Kidney epithelial cell (primary cell): ENCODE measurements at regions not wholly inside any gene's neighbourhood (a gene's known extent, or its start where the extent isn't known, plus 50 kb on each side); places are given as distances from the start of the nearest gene placed in this dataset.

Source experiments
- DNase-seq: peaks from one replicate; pipeline ENCODE4 v3.0.0-alpha.2; 2010; ENCODE audit warnings: low read depth
- H3K27me3 ChIP-seq: 2 replicates; pipeline ENCODE4 v1.6.0; 2011; ENCODE audit warnings: low read length; ENCODE audit not compliant: control insufficient read depth, insufficient read depth
- H3K36me3 ChIP-seq: 2 replicates; pipeline ENCODE4 v1.5.1; 2011; ENCODE audit warnings: low read length; ENCODE audit not compliant: control insufficient read depth, insufficient read depth
- H3K4me3 ChIP-seq: 2 replicates; pipeline ENCODE4 v1.5.1; 2011; ENCODE audit warnings: low read depth, mild to moderate bottlenecking, control low read depth, low read length
- TF ChIP-seq, protein P1 (sequence below): IDR thresholded peaks from 2 replicates; pipeline ENCODE4 v1.5.1; 2011; ENCODE audit warnings: mild to moderate bottlenecking, moderate library complexity, low read length, control low read depth, inconsistent platforms; ENCODE audit not compliant: insufficient read depth, poor library complexity, severe bottlenecking

DNA sequence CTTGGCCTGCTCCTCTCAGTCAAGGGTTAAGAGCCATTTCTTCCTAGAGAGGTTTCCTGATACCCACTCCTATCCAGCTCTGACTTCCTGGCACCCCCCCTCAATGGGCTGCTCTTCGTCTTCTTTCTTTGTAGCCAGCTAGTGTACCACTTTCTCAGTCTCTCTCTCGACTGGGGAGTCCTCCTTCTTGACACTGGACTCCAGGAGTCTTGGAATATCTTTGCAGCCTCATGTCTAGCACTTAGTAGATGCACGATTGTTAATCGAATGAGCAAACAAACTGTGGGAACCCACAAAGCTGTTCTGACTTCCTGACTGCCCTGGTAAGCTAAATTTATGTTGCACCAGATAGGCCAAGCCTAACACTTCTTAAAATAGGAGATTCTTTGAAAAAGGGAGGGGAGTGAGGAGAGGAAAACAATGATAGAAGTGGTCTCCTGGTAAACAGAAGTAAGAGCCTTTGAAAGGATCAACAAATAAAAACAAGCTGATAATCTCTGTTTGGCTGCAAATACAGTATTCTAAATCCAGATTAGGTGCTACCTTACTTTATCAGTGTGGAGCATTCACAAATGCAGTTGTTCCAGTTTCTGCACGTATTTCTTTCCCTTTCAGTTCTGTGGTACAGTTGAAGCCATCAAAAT lies 160.1 kb upstream of the CITED2 start:
- no peaks in the 10 kb centered on the region for H3K27me3 ChIP-seq
- DNase-seq: no peak
- no peaks in the 10 kb centered on the region for H3K36me3 ChIP-seq
- no peak overlapping the region for H3K4me3 ChIP-seq
- TF ChIP-seq, protein P1, sequence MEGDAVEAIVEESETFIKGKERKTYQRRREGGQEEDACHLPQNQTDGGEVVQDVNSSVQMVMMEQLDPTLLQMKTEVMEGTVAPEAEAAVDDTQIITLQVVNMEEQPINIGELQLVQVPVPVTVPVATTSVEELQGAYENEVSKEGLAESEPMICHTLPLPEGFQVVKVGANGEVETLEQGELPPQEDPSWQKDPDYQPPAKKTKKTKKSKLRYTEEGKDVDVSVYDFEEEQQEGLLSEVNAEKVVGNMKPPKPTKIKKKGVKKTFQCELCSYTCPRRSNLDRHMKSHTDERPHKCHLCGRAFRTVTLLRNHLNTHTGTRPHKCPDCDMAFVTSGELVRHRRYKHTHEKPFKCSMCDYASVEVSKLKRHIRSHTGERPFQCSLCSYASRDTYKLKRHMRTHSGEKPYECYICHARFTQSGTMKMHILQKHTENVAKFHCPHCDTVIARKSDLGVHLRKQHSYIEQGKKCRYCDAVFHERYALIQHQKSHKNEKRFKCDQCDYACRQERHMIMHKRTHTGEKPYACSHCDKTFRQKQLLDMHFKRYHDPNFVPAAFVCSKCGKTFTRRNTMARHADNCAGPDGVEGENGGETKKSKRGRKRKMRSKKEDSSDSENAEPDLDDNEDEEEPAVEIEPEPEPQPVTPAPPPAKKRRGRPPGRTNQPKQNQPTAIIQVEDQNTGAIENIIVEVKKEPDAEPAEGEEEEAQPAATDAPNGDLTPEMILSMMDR: no peak

DNA sequence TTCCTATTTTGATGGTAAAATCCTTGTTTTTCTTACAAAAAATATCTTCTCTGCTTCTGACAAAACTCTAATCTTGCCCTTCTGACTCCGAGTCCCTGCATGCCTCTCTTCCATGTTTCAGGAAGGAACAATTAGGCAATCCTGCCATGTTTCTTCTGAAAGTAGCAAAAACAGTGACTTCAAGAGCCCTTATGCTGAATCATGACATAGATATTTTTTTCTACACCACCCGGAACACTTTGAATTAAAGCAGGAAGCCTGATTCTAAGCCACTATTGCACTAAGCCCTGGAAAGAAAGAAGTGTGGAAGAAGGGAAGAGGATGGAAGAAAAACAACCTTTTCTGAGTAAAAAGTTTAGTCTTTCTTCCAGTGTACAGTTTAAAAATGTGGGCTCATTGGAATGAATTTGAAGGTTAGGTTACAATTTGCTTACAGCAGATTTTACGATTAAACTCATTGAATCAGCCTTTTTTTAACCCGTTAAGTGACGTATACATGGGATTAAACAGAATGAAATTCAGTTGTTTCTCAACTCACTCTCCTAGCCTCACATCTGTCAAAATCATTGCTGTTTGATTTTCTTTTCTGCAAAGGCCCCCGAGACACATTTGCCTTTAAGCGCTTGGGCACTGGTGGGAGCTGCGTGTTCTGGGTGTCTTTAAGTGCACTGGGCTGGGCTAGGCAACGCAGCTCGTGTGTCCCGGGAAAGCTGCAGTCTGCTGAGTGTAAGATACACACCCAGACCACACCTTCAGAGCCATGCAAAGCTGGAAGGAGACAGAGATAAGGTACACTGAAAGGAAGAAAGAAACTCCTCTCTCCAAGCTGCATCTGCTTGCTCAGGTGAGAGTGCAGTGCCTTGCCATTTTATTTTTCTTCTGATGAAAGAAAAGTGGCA lies 159.4 kb upstream of the CITED2 start:
- Histone ChIP-seq H3K4me3 (no peak overlapping the region), H3K27me3 (no peaks in the 10 kb centered on the region), H3K36me3 (no peaks in the 10 kb centered on the region)
- TF ChIP-seq, protein P1: no peak
- DNase-seq: peak; percentile 66

DNA sequence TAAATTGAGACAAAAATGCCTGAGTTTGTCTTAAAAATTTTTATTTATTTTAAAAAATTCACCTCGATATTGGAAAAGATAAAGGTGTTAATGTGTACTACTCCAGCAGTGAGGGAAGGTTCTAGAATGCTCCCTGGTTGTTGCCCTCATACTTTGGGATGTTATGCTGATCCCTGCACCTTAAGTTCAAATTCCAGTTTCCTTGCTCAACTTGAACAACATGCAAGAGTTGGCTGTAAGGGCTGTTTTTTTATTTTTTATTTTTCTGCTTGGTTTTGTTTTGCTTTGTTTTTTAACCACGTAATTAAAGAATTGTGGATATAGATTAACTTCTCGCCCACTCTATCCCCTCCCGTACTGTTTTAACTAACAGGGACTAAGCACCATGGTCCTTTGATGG lies 158.7 kb upstream of the CITED2 start:
- no peaks in the 10 kb centered on the region for H3K27me3 ChIP-seq
- no peak overlapping the region for H3K4me3 ChIP-seq
- TF ChIP-seq, protein P1: no peak
- no peaks in the 10 kb centered on the region for H3K36me3 ChIP-seq
- DNase-seq: no peak

DNA sequence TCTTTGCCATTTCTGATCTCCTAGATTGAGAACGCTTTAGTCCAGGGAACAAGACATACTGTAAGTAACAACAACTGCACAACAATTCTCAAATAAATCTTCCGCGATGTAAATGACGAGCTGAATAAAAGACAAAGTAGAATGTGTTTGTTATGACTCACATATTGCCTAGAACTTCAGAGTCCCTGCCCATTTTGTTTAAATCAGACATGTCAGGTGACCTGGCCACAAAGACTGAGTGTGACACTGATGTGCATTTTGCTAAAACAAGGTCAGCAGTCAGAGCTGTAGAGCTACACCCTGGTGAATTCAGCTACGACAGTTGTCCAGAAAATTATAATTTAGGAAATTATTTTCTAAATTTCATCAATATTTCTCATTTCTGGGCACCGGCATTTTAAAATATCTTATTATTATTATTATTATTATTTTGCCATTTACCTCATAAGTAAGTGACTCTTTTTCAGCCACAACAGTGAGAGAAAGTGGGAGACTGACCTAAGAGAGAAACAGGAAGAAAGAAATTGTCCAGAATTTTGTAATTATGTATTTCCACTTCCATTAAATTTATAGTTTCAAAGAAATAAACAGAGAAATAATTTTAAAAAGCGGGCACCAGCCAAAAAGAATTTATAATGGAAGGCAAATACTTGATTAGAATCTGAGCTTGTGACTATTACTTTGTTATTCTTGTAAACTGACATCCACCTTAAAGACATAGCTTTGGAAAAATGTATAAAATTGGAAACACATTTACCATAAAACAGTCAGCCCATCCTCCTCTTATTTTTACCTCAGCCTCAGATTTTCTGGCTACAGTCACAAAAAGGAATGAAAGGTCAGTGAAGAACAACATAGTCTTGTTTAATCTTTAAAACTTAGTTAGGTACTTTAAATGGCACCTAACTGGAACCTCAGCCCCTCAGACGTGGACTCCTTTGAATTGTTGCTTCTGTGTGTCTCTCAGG lies 157.0 kb upstream of the CITED2 start:
- TF ChIP-seq, protein P1: no peak
- Histone ChIP-seq H3K4me3 (no peak overlapping the region), H3K27me3 (no peaks in the 10 kb centered on the region), H3K36me3 (no peaks in the 10 kb centered on the region)
- DNase-seq: no peak

DNA sequence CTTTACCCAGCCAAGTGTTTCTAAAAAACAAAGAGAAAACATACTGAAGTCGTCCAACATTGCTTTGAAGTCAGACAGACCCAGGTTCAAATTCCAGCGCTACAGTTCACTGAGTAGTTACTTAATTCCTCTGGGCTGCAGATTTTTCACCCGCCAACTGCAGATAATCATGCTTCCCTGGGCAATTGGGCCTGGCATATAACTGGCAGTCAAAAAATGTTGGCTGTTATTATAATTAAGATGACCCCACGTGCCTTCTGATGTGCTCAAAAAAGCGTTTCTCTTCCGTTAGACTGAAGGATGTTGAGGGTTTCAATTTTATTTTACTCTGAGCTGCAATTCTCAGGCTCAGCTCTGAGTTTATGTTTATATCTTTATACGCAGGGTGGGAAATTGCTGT lies 156.1 kb upstream of the CITED2 start:
- H3K36me3 ChIP-seq: no peaks in the 10 kb centered on the region
- no peak for DNase-seq
- H3K4me3 ChIP-seq: no peak overlapping the region
- TF ChIP-seq, protein P1: no peak
- no peaks in the 10 kb centered on the region for H3K27me3 ChIP-seq
